A673 (cell line): ENCODE measurements at regions not wholly inside any gene's neighbourhood (a gene's known extent, or its start where the extent isn't known, plus 50 kb on each side); places are given as distances from the start of the nearest gene placed in this dataset.

Experiments used
- EZH2 ChIP-seq: fragments of 200-600 bp; sonication (generic); IDR thresholded peaks from 2 replicates; pipeline ENCODE4 v1.6.1; 2017; ENCODE audit warnings: borderline replicate concordance, low read depth, mild to moderate bottlenecking, mixed read lengths, antibody characterized with exemption, low read length; ENCODE audit not compliant: poor library complexity, severe bottlenecking
- TF ChIP-seq, protein P1 (sequence below): fragments of 300-800, 200-600 bp; sonication (generic); conservative IDR thresholded peaks from 2 replicates; pipeline ENCODE4 v1.5.1; 2017; ENCODE audit warnings: low read depth, mild to moderate bottlenecking, antibody characterized with exemption, low read length, moderate library complexity, mixed read lengths

DNA sequence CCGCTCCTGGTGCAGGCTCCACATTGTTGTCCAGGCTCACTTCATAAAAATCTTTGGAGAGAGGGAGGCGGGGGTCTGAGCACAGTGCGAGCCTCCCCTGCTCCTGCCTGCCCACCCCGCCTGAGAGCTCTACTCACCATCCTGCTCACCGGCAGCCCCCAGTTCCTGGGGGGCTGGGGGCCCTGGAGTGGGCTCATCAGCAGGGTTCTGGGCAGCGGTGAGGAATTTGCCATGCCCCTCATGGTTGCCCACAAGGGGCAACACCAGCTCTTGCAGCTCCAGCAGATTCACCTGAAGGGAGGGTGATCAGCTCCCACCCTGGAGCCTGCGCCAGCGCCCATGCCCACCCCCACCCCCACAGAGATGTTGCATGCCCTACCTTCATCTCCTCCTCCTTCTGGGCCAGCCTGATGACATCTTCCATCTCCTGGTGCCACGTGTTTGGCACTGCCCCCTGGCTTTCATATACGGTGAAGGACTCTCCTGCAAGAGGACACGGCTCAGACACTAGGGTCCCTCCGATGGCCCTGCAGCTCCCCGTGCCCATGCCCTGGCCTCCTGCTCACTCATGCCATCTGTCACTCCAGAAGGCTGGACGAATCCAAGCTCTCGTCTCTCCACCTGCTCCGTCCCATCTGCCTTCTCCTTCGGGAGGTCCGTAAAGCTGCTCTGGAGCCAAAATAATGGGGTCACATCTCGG is 162.1 kb downstream of the TBC1D2B start:
- TF ChIP-seq, protein P1, sequence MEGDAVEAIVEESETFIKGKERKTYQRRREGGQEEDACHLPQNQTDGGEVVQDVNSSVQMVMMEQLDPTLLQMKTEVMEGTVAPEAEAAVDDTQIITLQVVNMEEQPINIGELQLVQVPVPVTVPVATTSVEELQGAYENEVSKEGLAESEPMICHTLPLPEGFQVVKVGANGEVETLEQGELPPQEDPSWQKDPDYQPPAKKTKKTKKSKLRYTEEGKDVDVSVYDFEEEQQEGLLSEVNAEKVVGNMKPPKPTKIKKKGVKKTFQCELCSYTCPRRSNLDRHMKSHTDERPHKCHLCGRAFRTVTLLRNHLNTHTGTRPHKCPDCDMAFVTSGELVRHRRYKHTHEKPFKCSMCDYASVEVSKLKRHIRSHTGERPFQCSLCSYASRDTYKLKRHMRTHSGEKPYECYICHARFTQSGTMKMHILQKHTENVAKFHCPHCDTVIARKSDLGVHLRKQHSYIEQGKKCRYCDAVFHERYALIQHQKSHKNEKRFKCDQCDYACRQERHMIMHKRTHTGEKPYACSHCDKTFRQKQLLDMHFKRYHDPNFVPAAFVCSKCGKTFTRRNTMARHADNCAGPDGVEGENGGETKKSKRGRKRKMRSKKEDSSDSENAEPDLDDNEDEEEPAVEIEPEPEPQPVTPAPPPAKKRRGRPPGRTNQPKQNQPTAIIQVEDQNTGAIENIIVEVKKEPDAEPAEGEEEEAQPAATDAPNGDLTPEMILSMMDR, result no peak
- TF ChIP-seq EZH2, result no peak
